Spinal cord (tissue), 9 donors: ENCODE measurements at regions not wholly inside any gene's neighbourhood (a gene's known extent, or its start where the extent isn't known, plus 50 kb on each side); places are given as distances from the start of the nearest gene placed in this dataset.

Experiments used
- DNase-seq, 6 donors: peaks; one replicate each; pipeline versions ENCODE4 v3.0.0 to v3.0.0-alpha.2; 2013 to 2015; ENCODE audit warnings: low spot score in 6 of 6, low read depth in 4 of 6
- H3K27ac ChIP-seq: one replicate; pipeline ENCODE4 v1.5.1; 2013; ENCODE audit warnings: low read depth, low read length, control low read depth
- H3K27me3 ChIP-seq: one replicate; pipeline ENCODE4 v1.6.1; 2013; ENCODE audit warnings: low read length; ENCODE audit not compliant: control insufficient read depth, insufficient read depth
- H3K36me3 ChIP-seq: one replicate; pipeline ENCODE4 v1.6.1; 2013; ENCODE audit warnings: low read length; ENCODE audit not compliant: control insufficient read depth, insufficient read depth
- H3K4me1 ChIP-seq: one replicate; pipeline ENCODE4 v1.6.1; 2013; ENCODE audit warnings: low read length; ENCODE audit not compliant: control insufficient read depth, insufficient read depth
- H3K4me3 ChIP-seq: one replicate; pipeline ENCODE4 v1.5.1; 2013; ENCODE audit warnings: low read depth, low read length, control low read depth
- H3K9me3 ChIP-seq: one replicate; pipeline ENCODE4 v1.6.1; 2013; ENCODE audit warnings: low read length; ENCODE audit not compliant: control insufficient read depth, insufficient read depth
- WGBS: methylation state at CpG from one replicate; pipeline ENCODE4 v1.1.5; 2013; ENCODE audit warnings: missing lambda C conversion rate; ENCODE audit not compliant: insufficient coverage; 5-methylcytosine and 5-hydroxymethylcytosine counted together
- donor health status: healthy.

DNA sequence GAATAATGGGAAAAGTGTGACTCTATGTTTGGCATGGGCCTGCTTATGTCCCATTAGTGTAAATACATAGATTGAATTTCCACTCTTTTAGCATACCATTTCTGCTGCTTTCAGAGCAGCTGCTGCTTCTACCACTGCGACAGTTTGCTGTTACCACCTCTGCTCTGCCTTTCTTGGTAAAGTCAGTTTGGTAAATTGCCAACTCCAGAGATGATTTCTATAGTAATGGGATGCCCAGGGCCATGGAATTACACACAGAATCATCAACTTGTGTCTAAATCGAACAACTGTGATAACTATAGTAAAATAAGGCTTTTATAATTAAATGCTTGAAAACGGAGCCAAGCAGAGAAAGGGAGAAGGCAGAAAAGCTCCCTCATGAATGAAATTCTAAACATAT lies 168.4 kb upstream of the VEPH1 start:
- no peaks in the 10 kb centered on the region for H3K4me1 ChIP-seq
- WGBS: no CpG with 5 or more reads among the region's 3 CpGs
- H3K27me3 ChIP-seq: no peaks in the 10 kb centered on the region
- H3K9me3 ChIP-seq: no peaks in the 10 kb centered on the region
- no peaks in the 10 kb centered on the region for H3K36me3 ChIP-seq
- H3K27ac ChIP-seq: no peak overlapping the region
- DNase-seq: peak in 1 of 6 donors; percentile 89
- H3K4me3 ChIP-seq: no peak overlapping the region

- 0% methylated on average over 1 of the region's 1 CpG for WGBS
- H3K9me3 ChIP-seq: no peaks in the 10 kb centered on the region
- no peak overlapping the region for H3K4me3 ChIP-seq
- DNase-seq: no peak
- H3K27ac ChIP-seq: no peak overlapping the region
- no peaks in the 10 kb centered on the region for H3K36me3 ChIP-seq
- H3K4me1 ChIP-seq: no peaks in the 10 kb centered on the region
- no peaks in the 10 kb centered on the region for H3K27me3 ChIP-seq
Measured at GRCh38 chr3:157669416-157669815, 166.2 kb upstream of the VEPH1 start.

GRCh38 chr3:157667493-157667892 lies 164.3 kb upstream of the VEPH1 start:
- WGBS: no CpG with 5 or more reads among the region's 2 CpGs

GRCh38 chr3:157662171-157662570 lies 159.0 kb upstream of the VEPH1 start:
- no peaks in the 10 kb centered on the region for H3K27me3 ChIP-seq
- H3K36me3 ChIP-seq: no peaks in the 10 kb centered on the region
- peak in 1 of 6 donors; percentile 21 for DNase-seq
- H3K4me3 ChIP-seq: no peak overlapping the region
- no peaks in the 10 kb centered on the region for H3K9me3 ChIP-seq
- peak overlapping the region; percentile 2 for H3K27ac ChIP-seq
- no peaks in the 10 kb centered on the region for H3K4me1 ChIP-seq

More at GRCh38 chr3:157667493-157667892, 164.3 kb upstream of the VEPH1 start:
- no peak overlapping the region for H3K4me3 ChIP-seq
- no peak for DNase-seq
- H3K27ac ChIP-seq: no peak overlapping the region
- H3K36me3 ChIP-seq: no peaks in the 10 kb centered on the region
- no peaks in the 10 kb centered on the region for H3K27me3 ChIP-seq
- no peaks in the 10 kb centered on the region for H3K4me1 ChIP-seq
- no peaks in the 10 kb centered on the region for H3K9me3 ChIP-seq

DNA sequence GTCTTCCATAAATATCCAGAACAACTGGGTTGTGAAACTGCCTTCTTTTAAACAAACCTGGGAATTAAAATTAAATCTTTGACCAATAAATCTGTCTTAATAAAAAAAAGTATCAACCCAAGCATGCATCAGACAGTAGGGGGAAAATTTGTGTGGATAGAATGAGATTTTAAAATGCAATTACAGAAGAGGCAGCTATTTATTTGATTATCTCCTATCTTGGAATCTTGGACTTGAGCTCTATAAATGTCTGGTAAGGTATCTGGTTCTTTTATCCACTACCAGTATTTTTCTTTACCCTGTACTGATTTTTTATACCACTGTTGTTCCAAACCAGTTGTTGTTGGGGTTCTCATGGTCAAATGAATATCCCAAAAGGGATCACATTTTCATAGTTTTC lies 157.6 kb upstream of the VEPH1 start:
- Histone ChIP-seq H3K9me3 (no peaks in the 10 kb centered on the region), H3K27me3 (no peaks in the 10 kb centered on the region), H3K36me3 (no peaks in the 10 kb centered on the region), H3K4me3 (no peak overlapping the region), H3K4me1 (no peaks in the 10 kb centered on the region), H3K27ac (no peak overlapping the region)
- no peak for DNase-seq

- no peak overlapping the region for H3K4me3 ChIP-seq
- 100% methylated on average over 2 of the region's 2 CpGs for WGBS
- H3K9me3 ChIP-seq: no peaks in the 10 kb centered on the region
- no peaks in the 10 kb centered on the region for H3K27me3 ChIP-seq
- no peaks in the 10 kb centered on the region for H3K36me3 ChIP-seq
- no peak for DNase-seq
- H3K4me1 ChIP-seq: no peaks in the 10 kb centered on the region
- no peak overlapping the region for H3K27ac ChIP-seq
Measured at GRCh38 chr3:157652366-157652765, 149.2 kb upstream of the VEPH1 start.

GRCh38 chr3:157650699-157651098 lies 147.5 kb upstream of the VEPH1 start:
- Histone ChIP-seq H3K27me3 (no peaks in the 10 kb centered on the region), H3K9me3 (no peaks in the 10 kb centered on the region), H3K4me3 (no peak overlapping the region), H3K4me1 (no peaks in the 10 kb centered on the region), H3K27ac (no peak overlapping the region), H3K36me3 (no peaks in the 10 kb centered on the region)
- no peak for DNase-seq
- WGBS: no CpG with 5 or more reads among the region's 1 CpG

DNA sequence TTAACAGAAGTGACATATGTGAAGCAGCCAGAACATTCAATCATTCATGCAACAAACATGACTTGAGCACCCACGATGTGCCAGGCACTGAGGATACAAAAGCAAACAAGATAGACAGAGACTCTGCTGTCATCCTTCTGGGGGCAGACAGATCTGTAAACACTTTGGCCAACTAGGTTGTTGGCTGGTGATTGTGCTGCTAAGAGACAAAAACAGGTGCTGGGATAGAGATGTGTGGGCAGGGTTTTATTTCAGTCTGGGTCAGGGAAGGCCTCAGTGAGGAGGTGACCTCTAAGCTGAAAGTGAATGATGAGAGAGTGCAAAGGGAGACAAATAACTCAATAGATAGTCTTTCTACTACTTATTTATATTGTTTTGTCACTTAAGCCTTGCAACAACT lies 147.0 kb upstream of the VEPH1 start:
- no peaks in the 10 kb centered on the region for H3K4me1 ChIP-seq
- no peaks in the 10 kb centered on the region for H3K27me3 ChIP-seq
- no peak overlapping the region for H3K4me3 ChIP-seq
- no peaks in the 10 kb centered on the region for H3K36me3 ChIP-seq
- no peaks in the 10 kb centered on the region for H3K9me3 ChIP-seq
- WGBS: 78% methylated on average over 1 of the region's 1 CpG
- no peak overlapping the region for H3K27ac ChIP-seq
- DNase-seq: no peak

GRCh38 chr3:157649511-157649910 lies 146.3 kb upstream of the VEPH1 start:
- Histone ChIP-seq H3K36me3 (no peaks in the 10 kb centered on the region), H3K27me3 (no peaks in the 10 kb centered on the region), H3K9me3 (no peaks in the 10 kb centered on the region), H3K4me1 (no peaks in the 10 kb centered on the region), H3K27ac (no peak overlapping the region), H3K4me3 (no peak overlapping the region)
- no CpG with 5 or more reads among the region's 1 CpG for WGBS
- DNase-seq: no peak

GRCh38 chr3:157647820-157648219 lies 144.6 kb upstream of the VEPH1 start:
- WGBS: 94% methylated on average over 4 of the region's 4 CpGs
- Histone ChIP-seq H3K36me3 (no peaks in the 10 kb centered on the region), H3K27ac (no peak overlapping the region), H3K9me3 (no peaks in the 10 kb centered on the region), H3K27me3 (no peaks in the 10 kb centered on the region), H3K4me3 (no peak overlapping the region), H3K4me1 (no peaks in the 10 kb centered on the region)
- DNase-seq: no peak
